Skeletal muscle cell (primary cell): ENCODE measurements at regions not wholly inside any gene's neighbourhood (a gene's known extent, or its start where the extent isn't known, plus 50 kb on each side); places are given as distances from the start of the nearest gene placed in this dataset.
"Not testable (repeated sequence)": the region's sequence is repeated elsewhere in the genome, so short reads cannot be mapped to it uniquely, and the experiment has no call there.

Source experiments
- DNase-seq: peaks from one replicate; pipeline ENCODE4 v3.0.0-alpha.2; 2010; ENCODE audit warnings: low read depth
- H3K4me3 ChIP-seq: 2 replicates; pipeline ENCODE4 v1.5.1; 2011; ENCODE audit warnings: low read depth, mild to moderate bottlenecking, control low read depth, low read length, moderate library complexity

GRCh38 chr2:13666582-13667414, 950.1 kb downstream of the TRIB2 start:
- no peak overlapping the region for H3K4me3 ChIP-seq
- no peak for DNase-seq

- DNase-seq = no peak
- no peak overlapping the region for H3K4me3 ChIP-seq
Observed at GRCh38 chr2:13667415-13667757, 950.6 kb downstream of the TRIB2 start.

GRCh38 chr2:13669607-13670006, 952.9 kb downstream of the TRIB2 start:
- no peak for DNase-seq
- H3K4me3 ChIP-seq = no peak overlapping the region

DNA sequence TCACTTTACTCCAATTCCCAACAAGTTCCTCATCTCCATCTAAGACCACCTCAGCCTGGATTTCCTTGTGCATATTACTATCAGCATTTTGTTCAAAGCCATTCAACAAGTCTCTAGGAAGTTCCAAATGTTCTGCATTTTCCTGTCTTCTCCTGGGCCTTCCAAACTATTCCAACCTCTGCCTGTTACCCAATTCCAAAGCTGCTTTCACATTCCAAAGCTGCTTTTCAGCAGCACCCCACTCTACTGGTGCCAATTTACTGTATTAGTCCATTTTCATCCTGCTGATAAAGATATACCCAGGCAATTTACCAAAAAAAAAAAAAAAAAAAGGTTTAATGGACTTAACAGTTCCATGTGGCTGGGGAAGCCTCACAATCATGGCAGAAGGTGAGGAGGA, 957.1 kb downstream of the TRIB2 start:
- not testable (repeated sequence) for DNase-seq, H3K4me3 ChIP-seq

DNA sequence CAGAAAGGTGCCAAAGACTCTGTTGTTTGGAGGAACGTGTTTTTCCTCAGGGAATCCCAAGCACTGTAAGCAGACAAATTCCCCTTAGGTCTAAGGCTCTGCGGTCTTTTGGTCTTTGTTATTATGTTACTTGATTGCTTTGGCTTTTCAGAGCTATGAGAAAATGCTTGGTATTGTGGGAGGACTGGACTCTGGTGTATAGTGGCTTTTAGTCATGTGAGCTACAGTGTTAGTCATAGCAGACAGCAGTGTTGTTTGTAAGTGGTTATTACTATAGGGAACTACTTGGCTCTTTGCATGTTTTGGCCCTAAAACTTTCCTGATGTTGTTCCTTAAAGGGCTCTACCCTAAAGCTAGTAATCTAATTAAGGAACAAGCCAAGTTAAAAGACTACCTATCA, 956.2 kb upstream of the LRATD1 start:
- DNase-seq = peak; percentile 81
- no peak overlapping the region for H3K4me3 ChIP-seq

DNA sequence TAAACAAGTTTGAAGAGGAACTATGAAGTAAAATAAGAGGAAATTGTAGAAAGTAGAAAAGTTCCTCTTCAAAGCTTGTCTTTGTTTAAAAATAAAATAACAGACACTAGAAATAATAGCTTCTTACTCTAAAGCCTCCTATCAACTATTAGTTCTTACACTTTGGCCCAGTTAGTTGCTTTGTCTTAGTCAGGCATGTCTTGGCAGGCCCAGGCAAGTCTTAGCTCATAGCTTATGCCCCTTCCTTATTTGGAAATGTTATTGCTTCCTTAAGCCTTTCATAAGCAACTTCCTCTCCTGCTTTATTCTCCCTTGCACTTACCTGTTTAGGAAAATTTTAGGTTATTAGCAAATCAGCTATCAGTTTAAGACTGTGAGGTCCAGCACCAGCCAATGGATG, 950.6 kb upstream of the LRATD1 start:
- H3K4me3 ChIP-seq = no peak overlapping the region
- peak; percentile 54 for DNase-seq

DNA sequence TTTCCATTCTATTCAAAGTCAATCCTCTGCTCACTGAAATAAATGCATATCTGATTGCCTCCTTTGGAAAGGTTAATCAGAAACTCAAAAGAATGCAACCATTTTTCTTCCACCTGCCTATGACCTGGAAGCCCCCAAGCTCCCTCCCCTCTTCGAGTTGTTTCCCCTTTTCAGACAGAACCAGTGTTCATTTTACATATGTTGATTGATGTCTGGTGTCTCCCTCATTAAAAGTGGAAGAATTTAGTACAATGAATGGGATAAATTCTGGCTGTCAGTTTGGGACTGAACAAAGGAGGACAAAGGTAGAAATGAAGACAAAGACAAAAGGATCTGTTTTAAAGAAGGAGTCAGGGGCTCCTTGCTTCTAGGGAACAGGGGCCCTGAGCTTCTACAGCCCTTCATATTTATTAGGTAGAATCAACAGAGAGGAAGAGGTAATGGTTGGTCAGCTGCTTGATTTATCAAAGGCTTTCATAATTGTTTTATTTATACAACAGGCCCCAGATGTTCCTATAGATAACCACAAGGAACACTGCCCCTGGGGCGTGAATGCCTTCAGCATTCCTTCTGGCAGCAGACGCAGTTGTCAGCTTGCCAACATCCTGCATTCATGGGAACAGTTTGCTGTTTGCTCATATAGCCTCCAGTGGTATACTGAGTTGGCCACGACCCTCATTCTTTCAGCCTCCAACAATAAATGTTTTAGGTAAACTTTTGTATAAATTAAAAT, 949.8 kb upstream of the LRATD1 start:
- DNase-seq = peak; percentile 88
- H3K4me3 ChIP-seq = no peak overlapping the region

DNA sequence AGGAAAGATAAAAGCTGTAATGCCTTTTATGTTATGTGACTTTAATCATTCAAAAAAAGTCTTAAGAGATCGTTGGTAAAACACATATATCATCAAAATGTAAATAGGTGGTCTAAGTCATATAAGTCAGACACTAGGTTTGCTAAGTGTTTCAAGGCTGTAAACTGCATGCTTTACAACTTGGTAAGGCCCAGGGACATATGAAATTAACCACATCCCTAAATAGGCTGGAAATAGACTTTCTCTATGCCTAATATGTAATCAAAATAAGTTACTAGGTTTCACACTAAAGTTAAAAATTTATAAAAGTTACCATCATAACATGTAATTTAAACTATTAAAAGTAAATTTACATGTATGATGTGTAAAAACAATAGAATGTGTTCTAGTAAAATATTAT, 946.3 kb upstream of the LRATD1 start:
- DNase-seq = no peak
- no peak overlapping the region for H3K4me3 ChIP-seq

DNA sequence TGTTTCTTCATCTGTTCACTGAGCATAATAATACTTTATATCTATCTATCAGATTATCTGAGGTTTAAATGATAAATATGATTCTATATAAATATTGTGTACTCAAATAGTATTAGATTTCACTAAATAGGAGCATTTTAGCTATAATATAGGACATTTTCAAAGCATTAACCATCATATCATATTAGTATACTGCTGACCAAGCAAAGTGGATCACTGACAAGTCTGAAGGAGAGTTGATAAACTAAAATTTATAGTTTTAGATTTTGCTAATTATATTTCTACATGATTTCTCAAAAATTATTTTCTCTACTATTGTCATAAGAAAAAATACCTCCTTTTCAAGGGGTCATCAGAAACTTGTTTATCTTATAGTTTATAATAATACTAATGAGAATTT, 937.8 kb upstream of the LRATD1 start:
- DNase-seq = no peak
- H3K4me3 ChIP-seq = no peak overlapping the region

- H3K4me3 ChIP-seq = no peak overlapping the region
- DNase-seq = no peak
Observed at GRCh38 chr2:13696601-13697000, 935.9 kb upstream of the LRATD1 start.

DNA sequence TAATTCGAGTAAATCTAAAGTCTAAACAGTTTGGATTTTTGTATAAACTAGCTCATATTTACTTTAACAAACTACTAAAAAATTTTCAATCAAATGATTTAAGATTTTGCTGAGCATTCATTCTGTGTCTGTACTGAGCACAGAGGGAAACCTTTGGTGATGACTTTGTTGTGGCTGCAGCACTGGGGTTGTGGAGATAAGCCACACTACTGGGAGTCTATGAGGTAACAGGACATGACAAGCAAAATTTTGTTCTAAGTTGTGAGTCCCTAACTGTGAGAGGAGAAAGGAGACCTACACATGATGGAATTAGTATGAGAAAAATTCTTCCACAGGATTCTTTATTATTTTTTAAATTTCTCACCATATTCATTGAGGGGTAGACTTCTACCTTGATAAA, 933.7 kb upstream of the LRATD1 start:
- no peak overlapping the region for H3K4me3 ChIP-seq

GRCh38 chr2:13699939-13700338, 932.6 kb upstream of the LRATD1 start:
- DNase-seq = not testable (repeated sequence)

More for the DNA sequence above, 933.7 kb upstream of the LRATD1 start:
- DNase-seq = no peak

GRCh38 chr2:13711154-13711553, 921.4 kb upstream of the LRATD1 start:
- no peak for DNase-seq
- H3K4me3 ChIP-seq = no peak overlapping the region

More at GRCh38 chr2:13699939-13700338, 932.6 kb upstream of the LRATD1 start:
- H3K4me3 ChIP-seq = not testable (repeated sequence)

DNA sequence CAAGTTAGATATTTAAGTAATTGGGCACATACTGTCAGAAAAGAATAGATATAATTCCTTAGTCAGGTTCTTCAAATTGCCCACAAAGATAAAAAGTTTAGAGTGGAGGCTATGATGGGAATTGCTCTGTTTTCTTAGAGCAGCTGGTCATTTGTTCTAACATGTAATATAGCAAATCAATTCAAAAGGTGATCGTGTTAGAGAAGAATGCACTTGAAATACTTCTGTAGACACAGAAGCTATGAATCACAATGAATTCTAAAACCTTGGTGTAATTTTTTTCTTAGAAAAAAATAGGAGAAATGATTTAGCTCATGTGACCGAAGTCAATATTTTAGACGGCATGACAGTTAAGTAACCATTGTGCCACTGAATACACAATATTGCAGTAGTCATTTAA, 918.1 kb upstream of the LRATD1 start:
- H3K4me3 ChIP-seq = no peak overlapping the region
- DNase-seq = no peak

- no peak overlapping the region for H3K4me3 ChIP-seq
- DNase-seq = no peak
Observed at GRCh38 chr2:13725945-13726344, 906.6 kb upstream of the LRATD1 start.

- H3K4me3 ChIP-seq = no peak overlapping the region
- DNase-seq = no peak
Observed at GRCh38 chr2:13745330-13745729, 887.2 kb upstream of the LRATD1 start.

DNA sequence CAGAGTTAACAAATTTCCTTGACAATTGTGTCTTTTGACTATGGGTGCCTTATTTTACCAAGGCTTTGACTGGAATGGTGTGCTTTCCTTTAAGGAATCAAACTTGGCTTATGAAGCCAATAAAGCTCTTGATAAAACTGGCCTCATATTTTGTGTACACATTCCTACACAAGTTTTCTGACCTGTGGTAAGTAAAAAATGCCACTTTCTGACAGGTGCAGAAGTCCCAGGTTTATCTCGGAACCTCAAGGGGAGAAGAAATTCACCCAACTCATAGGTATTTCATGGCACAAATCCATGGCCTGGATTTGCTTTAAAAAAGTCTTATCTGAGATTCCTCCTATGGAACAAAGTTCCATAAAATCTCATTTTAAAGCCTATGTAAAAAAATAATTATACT, 880.6 kb upstream of the LRATD1 start:
- DNase-seq = no peak

GRCh38 chr2:13758412-13758811, 874.1 kb upstream of the LRATD1 start:
- no peak overlapping the region for H3K4me3 ChIP-seq
- no peak for DNase-seq

More for the DNA sequence above, 880.6 kb upstream of the LRATD1 start:
- H3K4me3 ChIP-seq = no peak overlapping the region

DNA sequence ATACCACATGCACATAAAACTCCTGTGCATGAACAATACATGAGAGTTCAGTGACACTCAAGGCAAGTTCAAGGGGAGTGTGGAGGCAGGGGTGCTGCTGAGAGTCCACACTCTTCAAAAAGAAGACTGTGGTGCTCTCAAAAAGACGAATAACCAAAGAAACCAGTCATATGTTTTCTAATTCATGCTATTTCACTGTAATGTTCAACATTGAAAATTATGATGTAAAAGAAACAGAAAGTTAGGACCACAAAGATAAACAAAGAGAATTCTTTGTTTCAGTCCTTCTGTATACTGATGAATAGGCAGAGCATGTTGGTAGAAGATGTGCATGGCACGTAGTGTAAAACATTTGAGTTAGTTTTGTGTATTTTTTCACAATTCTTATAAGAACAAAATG, 864.2 kb upstream of the LRATD1 start:
- no peak overlapping the region for H3K4me3 ChIP-seq
- DNase-seq = no peak

DNA sequence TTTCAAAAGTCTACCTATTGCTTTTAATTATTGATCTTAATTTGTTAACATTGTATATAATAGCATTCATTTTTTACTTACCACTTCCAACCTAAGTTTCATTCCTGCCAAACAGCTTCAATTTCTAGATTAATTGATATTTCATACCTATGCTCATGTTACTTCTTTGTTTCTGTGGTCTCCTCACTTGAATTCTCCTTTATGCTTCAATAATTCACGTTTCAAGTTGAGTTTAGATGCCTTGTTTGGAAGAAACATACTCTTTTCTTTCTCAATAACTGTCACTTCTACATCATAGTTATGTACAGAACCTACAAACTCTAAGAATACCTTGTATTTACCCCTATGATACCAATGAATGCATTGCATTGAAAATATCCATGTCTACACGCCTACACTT, 862.2 kb upstream of the LRATD1 start:
- H3K4me3 ChIP-seq = no peak overlapping the region
- no peak for DNase-seq

GRCh38 chr2:13779996-13780395, 852.5 kb upstream of the LRATD1 start:
- DNase-seq = no peak

More at GRCh38 chr2:13779996-13780395, 852.5 kb upstream of the LRATD1 start:
- no peak overlapping the region for H3K4me3 ChIP-seq
